CD4-positive, CD25-positive, alpha-beta regulatory T cell (primary cell): ENCODE measurements at regions not wholly inside any gene's neighbourhood (a gene's known extent, or its start where the extent isn't known, plus 50 kb on each side); places are given as distances from the start of the nearest gene placed in this dataset.

Experiments
- ATAC-seq, 2 donors: fragments of 150-1000 bp; cut with Tn5 transposase; one replicate each; pipeline ENCODE4 v1.10.0; 2021; ENCODE audit warnings: low read depth in 2 of 2, moderate number of reproducible peaks in 2 of 2, moderate library complexity in 1 of 2
- DNase-seq, 3 donors: peaks; one replicate each; pipeline versions ENCODE4 v3.0.0 to v3.0.0-alpha.2; 2012 to 2022; ENCODE audit warnings: mixed read lengths in 1 of 3
- H3K27ac ChIP-seq: one replicate; pipeline ENCODE4 v1.7.0; 2013; ENCODE audit warnings: mild to moderate bottlenecking, low read length; ENCODE audit not compliant: insufficient read depth, poor library complexity, severe bottlenecking
- H3K27me3 ChIP-seq: one replicate; pipeline ENCODE4 v1.7.0; 2013; ENCODE audit warnings: low read length; ENCODE audit not compliant: control insufficient read depth, insufficient read depth
- H3K36me3 ChIP-seq: one replicate; pipeline ENCODE4 v1.7.0; 2013; ENCODE audit warnings: mild to moderate bottlenecking, low read length, moderate library complexity; ENCODE audit not compliant: control insufficient read depth, insufficient read depth
- H3K4me1 ChIP-seq: 2 replicates; pipeline ENCODE4 v1.7.0; 2013; ENCODE audit warnings: mild to moderate bottlenecking, low read length; ENCODE audit not compliant: insufficient read depth, control insufficient read depth, poor library complexity, severe bottlenecking
- H3K4me3 ChIP-seq: one replicate; pipeline ENCODE4 v1.7.0; 2013; ENCODE audit warnings: low read depth, mild to moderate bottlenecking, low read length, moderate library complexity
- H3K9me3 ChIP-seq, 2 experiments: 1 replicate in 1 of 2; 2 replicates in 1 of 2; pipeline ENCODE4 v1.7.0; 2013; ENCODE audit warnings: low read length in 2 of 2, mild to moderate bottlenecking in 1 of 2, moderate library complexity in 1 of 2; ENCODE audit not compliant: control insufficient read depth in 2 of 2
- H3K27ac Mint-ChIP-seq, 3 donors: one replicate each; pipeline ENCODE4 v1.8.0; 2020 to 2022; ENCODE audit warnings: mild to moderate bottlenecking in 3 of 3, mixed read lengths in 3 of 3, moderate library complexity in 2 of 3
- H3K27me3 Mint-ChIP-seq: one replicate; pipeline ENCODE4 v1.8.0; 2022; ENCODE audit warnings: mild to moderate bottlenecking, mixed read lengths
- H3K36me3 Mint-ChIP-seq: one replicate; pipeline ENCODE4 v1.8.0; 2020; ENCODE audit warnings: mixed read lengths
- H3K4me1 Mint-ChIP-seq, 4 donors: one replicate each; pipeline ENCODE4 v1.8.0; 2020 to 2022; ENCODE audit warnings: mixed read lengths in 4 of 4, mild to moderate bottlenecking in 1 of 4
- H3K4me3 Mint-ChIP-seq, 4 donors: one replicate each; pipeline ENCODE4 v1.8.0; 2020 to 2022; ENCODE audit warnings: mild to moderate bottlenecking in 4 of 4, mixed read lengths in 4 of 4, moderate library complexity in 3 of 4
- H3K9me3 Mint-ChIP-seq, 7 donors: one replicate each; pipeline ENCODE4 v1.8.0; 2020 to 2022; ENCODE audit warnings: mixed read lengths in 7 of 7, mild to moderate bottlenecking in 3 of 7, moderate library complexity in 2 of 7

GRCh38 chr3:83477563-83477962 lies 1481.2 kb upstream of the CADM2 start:
- H3K27ac Mint-ChIP-seq: no peak overlapping the region

GRCh38 chr3:83482402-83483070 lies 1476.3 kb upstream of the CADM2 start:
- H3K9me3 Mint-ChIP-seq: peaks cover 1 to 11% (median 4%) of the 10 kb centered on the region in 7 donors
- no peaks in the 10 kb centered on the region for H3K36me3 ChIP-seq
- no peak overlapping the region for H3K4me3 ChIP-seq
- no peak overlapping the region for H3K27ac ChIP-seq
- H3K27me3 Mint-ChIP-seq: no peaks in the 10 kb centered on the region
- no peaks in the 10 kb centered on the region for H3K27me3 ChIP-seq
- no peaks in the 10 kb centered on the region for H3K4me1 Mint-ChIP-seq
- ATAC-seq: no peak
- no peak overlapping the region for H3K27ac Mint-ChIP-seq
- no peak for DNase-seq
- H3K4me1 ChIP-seq: no peaks in the 10 kb centered on the region
- peaks cover 0 to 3% of the 10 kb centered on the region in 2 experiments for H3K9me3 ChIP-seq
- no peak overlapping the region for H3K4me3 Mint-ChIP-seq
- no peaks in the 10 kb centered on the region for H3K36me3 Mint-ChIP-seq

More at GRCh38 chr3:83477563-83477962, 1481.2 kb upstream of the CADM2 start:
- Histone ChIP-seq H3K9me3 (peaks cover 0 to 2% of the 10 kb centered on the region in 2 experiments), H3K4me1 (no peaks in the 10 kb centered on the region), H3K27me3 (no peaks in the 10 kb centered on the region), H3K27ac (no peak overlapping the region), H3K36me3 (no peaks in the 10 kb centered on the region), H3K4me3 (no peak overlapping the region)
- ATAC-seq (no peak), DNase-seq (no peak)
- no peak overlapping the region for H3K4me3 Mint-ChIP-seq
- no peaks in the 10 kb centered on the region for H3K36me3 Mint-ChIP-seq
- peaks cover 0 to 10% (median 5%) of the 10 kb centered on the region in 7 donors for H3K9me3 Mint-ChIP-seq
- H3K27me3 Mint-ChIP-seq: no peaks in the 10 kb centered on the region
- H3K4me1 Mint-ChIP-seq: no peaks in the 10 kb centered on the region

GRCh38 chr3:83496462-83496861 lies 1462.3 kb upstream of the CADM2 start:
- peaks cover 0 to 20% (median 3%) of the 10 kb centered on the region in 7 donors for H3K9me3 Mint-ChIP-seq
- H3K27me3 ChIP-seq: no peaks in the 10 kb centered on the region
- no peak overlapping the region for H3K27ac Mint-ChIP-seq
- H3K9me3 ChIP-seq: peaks cover 0 to 3% of the 10 kb centered on the region in 2 experiments
- no peaks in the 10 kb centered on the region for H3K36me3 Mint-ChIP-seq
- no peak overlapping the region for H3K27ac ChIP-seq
- H3K4me3 ChIP-seq: no peak overlapping the region
- no peak for DNase-seq
- no peak for ATAC-seq
- H3K4me3 Mint-ChIP-seq: no peak overlapping the region
- H3K4me1 ChIP-seq: no peaks in the 10 kb centered on the region
- no peaks in the 10 kb centered on the region for H3K4me1 Mint-ChIP-seq
- no peaks in the 10 kb centered on the region for H3K27me3 Mint-ChIP-seq
- no peaks in the 10 kb centered on the region for H3K36me3 ChIP-seq

GRCh38 chr3:83498361-83499016 lies 1460.3 kb upstream of the CADM2 start:
- H3K36me3 ChIP-seq: no peaks in the 10 kb centered on the region
- no peaks in the 10 kb centered on the region for H3K36me3 Mint-ChIP-seq
- ATAC-seq (no peak), DNase-seq (no peak)
- no peaks in the 10 kb centered on the region for H3K27me3 Mint-ChIP-seq
- no peaks in the 10 kb centered on the region for H3K4me1 ChIP-seq
- no peaks in the 10 kb centered on the region for H3K27me3 ChIP-seq
- peaks cover 0 to 20% (median 3%) of the 10 kb centered on the region in 7 donors for H3K9me3 Mint-ChIP-seq
- H3K9me3 ChIP-seq: peaks cover 3 to 16% of the 10 kb centered on the region in 2 experiments
- no peak overlapping the region for H3K27ac ChIP-seq
- no peak overlapping the region for H3K4me3 Mint-ChIP-seq
- H3K4me1 Mint-ChIP-seq: no peaks in the 10 kb centered on the region
- no peak overlapping the region for H3K4me3 ChIP-seq
- H3K27ac Mint-ChIP-seq: no peak overlapping the region

- H3K36me3 ChIP-seq: no peaks in the 10 kb centered on the region
- H3K27me3 ChIP-seq: no peaks in the 10 kb centered on the region
- H3K9me3 ChIP-seq: peaks cover 3 to 26% of the 10 kb centered on the region in 2 experiments
- Mint-ChIP-seq H3K4me1 (no peaks in the 10 kb centered on the region), H3K27me3 (no peaks in the 10 kb centered on the region), H3K9me3 (peaks cover 0 to 20% (median 3%) of the 10 kb centered on the region in 7 donors), H3K27ac (no peak overlapping the region), H3K36me3 (no peaks in the 10 kb centered on the region), H3K4me3 (no peak overlapping the region)
- DNase-seq: no peak
- no peak overlapping the region for H3K27ac ChIP-seq
- H3K4me3 ChIP-seq: no peak overlapping the region
- ATAC-seq: no peak
- no peaks in the 10 kb centered on the region for H3K4me1 ChIP-seq
Observed at GRCh38 chr3:83500422-83500821, 1458.4 kb upstream of the CADM2 start.

GRCh38 chr3:83500931-83501330 lies 1457.9 kb upstream of the CADM2 start:
- Histone ChIP-seq H3K27me3 (no peaks in the 10 kb centered on the region), H3K36me3 (no peaks in the 10 kb centered on the region), H3K27ac (no peak overlapping the region), H3K9me3 (peaks cover 3 to 26% of the 10 kb centered on the region in 2 experiments), H3K4me3 (no peak overlapping the region), H3K4me1 (no peaks in the 10 kb centered on the region)
- H3K4me3 Mint-ChIP-seq: no peak overlapping the region
- no peaks in the 10 kb centered on the region for H3K4me1 Mint-ChIP-seq
- no peaks in the 10 kb centered on the region for H3K36me3 Mint-ChIP-seq
- no peak for DNase-seq
- H3K27ac Mint-ChIP-seq: no peak overlapping the region
- ATAC-seq: no peak
- H3K27me3 Mint-ChIP-seq: no peaks in the 10 kb centered on the region
- peaks cover 0 to 23% (median 4%) of the 10 kb centered on the region in 7 donors for H3K9me3 Mint-ChIP-seq

- no peak for ATAC-seq
- H3K4me3 Mint-ChIP-seq: no peak overlapping the region
Observed at GRCh38 chr3:83513051-83513450, 1445.7 kb upstream of the CADM2 start.

GRCh38 chr3:83513677-83514076 lies 1445.1 kb upstream of the CADM2 start:
- no peak for DNase-seq
- no peak for ATAC-seq
- Mint-ChIP-seq H3K27ac (no peak overlapping the region), H3K4me1 (no peaks in the 10 kb centered on the region), H3K9me3 (peaks cover 2 to 42% (median 14%) of the 10 kb centered on the region in 7 donors), H3K36me3 (no peaks in the 10 kb centered on the region), H3K4me3 (no peak overlapping the region), H3K27me3 (no peaks in the 10 kb centered on the region)
- no peak overlapping the region for H3K4me3 ChIP-seq
- no peaks in the 10 kb centered on the region for H3K4me1 ChIP-seq
- no peak overlapping the region for H3K27ac ChIP-seq
- H3K9me3 ChIP-seq: peaks cover 4 to 9% of the 10 kb centered on the region in 2 experiments
- H3K27me3 ChIP-seq: no peaks in the 10 kb centered on the region
- H3K36me3 ChIP-seq: no peaks in the 10 kb centered on the region

More at GRCh38 chr3:83513051-83513450, 1445.7 kb upstream of the CADM2 start:
- Mint-ChIP-seq H3K27ac (no peak overlapping the region), H3K27me3 (no peaks in the 10 kb centered on the region), H3K36me3 (no peaks in the 10 kb centered on the region), H3K9me3 (peaks cover under 1 to 38% (median 11%) of the 10 kb centered on the region in 7 donors), H3K4me1 (no peaks in the 10 kb centered on the region)
- H3K27ac ChIP-seq: no peak overlapping the region
- no peak for DNase-seq
- H3K9me3 ChIP-seq: peaks cover 4 to 9% of the 10 kb centered on the region in 2 experiments
- no peak overlapping the region for H3K4me3 ChIP-seq
- H3K27me3 ChIP-seq: no peaks in the 10 kb centered on the region
- no peaks in the 10 kb centered on the region for H3K4me1 ChIP-seq
- no peaks in the 10 kb centered on the region for H3K36me3 ChIP-seq
